ENCODE measurements at regions not wholly inside any gene's neighbourhood (a gene's known extent, or its start where the extent isn't known, plus 50 kb on each side); places are given as distances from the start of the nearest gene placed in this dataset.

- DNase-seq (ENCODE audit: low read depth) = no peak
Observed at GRCh38 chr9:129471201-129472019, 149.5 kb downstream of the C9orf50 start.

DNA sequence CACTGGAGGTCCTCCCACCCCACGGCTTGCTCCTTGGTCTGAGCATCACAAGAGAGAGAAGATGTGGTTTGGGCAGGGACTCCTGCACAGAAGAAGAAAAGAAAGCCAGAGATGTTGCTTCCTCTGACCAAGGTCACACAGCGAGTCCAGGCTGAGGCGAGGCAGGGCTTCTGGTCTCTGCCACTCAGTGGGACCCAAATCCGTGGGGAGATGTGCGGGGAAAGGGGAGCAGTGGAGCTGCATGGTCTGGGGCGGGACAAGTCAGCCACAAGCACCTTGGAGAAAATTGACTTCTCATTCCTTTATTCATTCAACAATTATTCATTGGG, 150.9 kb downstream of the C9orf50 start:
- DNase-seq (ENCODE audit: low read depth) = no peak

DNA sequence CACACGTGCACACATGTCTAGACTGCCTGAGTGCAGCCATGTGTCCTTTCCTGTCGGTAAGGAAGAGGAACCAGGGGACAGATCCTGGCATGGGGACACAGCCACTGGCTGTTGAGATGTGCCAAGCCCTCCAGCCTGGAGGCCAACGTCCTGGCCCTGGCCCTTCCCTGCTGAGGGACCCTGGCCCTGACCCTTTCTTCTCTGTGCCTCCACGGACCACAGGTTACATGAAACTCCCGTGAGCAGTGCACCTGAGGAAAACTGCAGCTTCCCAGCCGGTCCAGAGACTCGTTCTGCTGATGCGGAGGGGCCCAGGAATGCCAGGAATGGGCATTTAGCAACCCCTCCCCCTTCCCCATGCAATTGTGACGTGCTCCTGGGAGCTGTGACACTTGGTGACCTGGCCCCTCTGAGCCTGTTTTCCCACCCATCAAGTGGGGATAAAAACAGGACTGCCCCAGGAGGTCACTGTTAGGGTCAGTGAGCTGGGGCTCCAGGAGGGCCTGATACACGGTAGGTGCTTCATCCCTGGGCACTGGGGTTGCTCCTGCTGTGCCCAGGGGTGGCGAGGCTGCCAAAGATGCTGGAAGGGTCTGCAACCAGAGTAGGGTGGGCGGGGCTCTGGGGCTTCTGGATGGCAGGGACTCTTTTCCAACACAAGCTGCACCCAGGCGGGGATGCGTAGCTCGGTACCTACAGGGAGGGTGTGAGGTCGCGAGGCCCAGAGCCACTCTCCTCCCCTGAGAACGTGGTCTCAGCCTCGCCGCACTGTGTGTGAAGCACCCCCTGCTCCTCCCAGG, 151.5 kb downstream of the C9orf50 start:
- no peak for DNase-seq (ENCODE audit: low read depth)

- no peak for DNase-seq (ENCODE audit: low read depth)
Observed at GRCh38 chr9:129467739-129468666, 152.9 kb downstream of the C9orf50 start.

- no peak for DNase-seq (ENCODE audit: low read depth)
Observed at GRCh38 chr9:129467004-129467588, 153.8 kb downstream of the C9orf50 start.

GRCh38 chr9:129465834-129466535, 154.9 kb downstream of the C9orf50 start:
- no peak for DNase-seq (ENCODE audit: low read depth)

GRCh38 chr9:129464972-129465833, 155.7 kb downstream of the C9orf50 start:
- no peak for DNase-seq (ENCODE audit: low read depth)

- DNase-seq (ENCODE audit: low read depth) = no peak
Observed at GRCh38 chr9:129463994-129464393, 156.9 kb downstream of the C9orf50 start.

- DNase-seq (ENCODE audit: low read depth) = no peak
Observed at GRCh38 chr9:129463477-129463876, 157.4 kb downstream of the C9orf50 start.

DNA sequence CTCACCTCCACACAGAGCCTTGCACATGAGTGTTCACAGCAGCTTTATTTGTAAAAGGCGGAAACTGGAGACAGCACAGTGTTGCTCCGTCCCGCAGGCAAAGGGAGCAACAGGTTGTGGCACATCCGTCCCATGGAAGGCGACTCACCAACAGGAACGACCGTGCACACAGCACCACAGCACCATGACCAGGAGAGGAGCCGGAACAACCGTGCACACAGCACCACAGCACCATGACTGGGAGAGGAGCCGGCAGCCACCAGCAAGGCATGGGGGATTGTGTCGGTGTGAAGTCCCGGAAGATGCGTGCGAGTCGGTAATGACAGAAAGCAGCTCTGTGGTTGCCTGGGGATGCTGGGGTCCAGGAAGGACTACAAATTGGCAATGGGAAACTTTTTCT, 158.5 kb downstream of the C9orf50 start:
- DNase-seq (ENCODE audit: low read depth) = no peak

- DNase-seq (ENCODE audit: low read depth) = peak; percentile 83
Observed at GRCh38 chr9:129460323-129461261, 160.3 kb downstream of the C9orf50 start.

- no peak for DNase-seq (ENCODE audit: low read depth)
Observed at GRCh38 chr9:129459547-129460322, 161.2 kb downstream of the C9orf50 start.

DNA sequence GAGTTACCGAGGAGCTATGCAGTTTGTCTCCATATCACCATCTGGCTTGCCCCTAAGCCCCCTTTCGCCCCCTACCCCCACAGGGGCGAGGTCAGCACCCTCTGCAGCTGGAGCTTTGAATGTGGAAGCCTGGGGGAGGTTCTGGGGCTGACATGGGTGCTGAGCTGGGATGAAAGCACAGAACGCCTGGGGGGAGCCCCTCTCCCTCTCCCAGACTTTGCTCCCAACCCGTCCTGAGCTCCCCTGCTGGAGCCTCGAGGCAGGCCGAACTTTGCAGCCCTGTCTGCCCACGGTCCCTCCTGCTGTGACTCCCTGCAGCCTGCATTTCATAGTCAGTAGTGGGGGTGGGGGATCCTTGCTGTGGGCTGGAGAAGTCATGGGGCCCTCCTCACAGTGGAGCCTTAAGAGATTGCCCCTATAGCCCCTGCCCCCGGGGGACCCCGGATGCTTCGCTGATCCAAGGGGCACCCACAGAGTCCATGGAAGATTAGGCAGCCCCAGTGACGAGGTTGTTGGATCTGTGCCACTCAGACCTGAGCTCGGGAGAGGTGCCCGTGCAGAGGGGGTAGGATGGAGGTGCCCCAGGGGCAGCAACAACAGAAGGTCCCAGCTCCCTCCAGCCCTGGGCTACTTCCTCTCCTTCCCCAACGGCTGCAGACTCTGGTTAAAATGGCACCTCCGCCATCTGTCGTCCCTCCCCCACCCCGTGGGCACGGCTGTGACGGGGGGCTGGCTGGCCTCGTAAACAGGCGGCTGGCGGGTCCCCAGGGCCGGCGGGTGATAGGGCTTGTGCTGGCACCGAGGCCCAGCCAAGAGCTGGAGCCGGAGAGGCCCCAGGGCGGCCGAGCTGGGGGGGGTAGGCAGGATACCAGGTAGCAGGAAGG, 162.0 kb downstream of the C9orf50 start:
- no peak for DNase-seq (ENCODE audit: low read depth)

DNA sequence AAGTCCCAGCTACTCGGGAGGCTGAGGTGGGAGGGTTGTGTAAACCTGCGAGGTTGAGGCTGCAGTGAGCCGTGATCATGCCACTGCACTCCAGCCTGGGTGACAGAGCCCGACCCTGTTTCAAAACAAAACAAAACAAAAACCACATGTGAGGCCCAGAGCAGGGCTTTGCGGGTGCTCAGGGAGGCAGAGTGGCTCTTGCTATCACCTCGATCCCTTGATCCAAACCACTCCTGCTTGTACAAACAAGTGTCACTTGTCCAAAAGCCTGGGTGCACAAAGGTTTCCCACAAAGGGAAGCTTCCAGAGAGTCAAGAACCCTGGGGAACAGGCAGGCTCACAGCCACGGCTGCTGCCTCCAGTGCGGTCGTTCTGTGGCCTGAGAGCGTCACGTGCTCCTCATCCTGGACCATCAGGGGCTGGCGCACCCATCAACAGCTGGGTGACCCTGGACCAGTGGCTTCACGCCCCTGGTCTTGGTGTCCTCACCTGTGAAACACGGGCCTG, 162.7 kb downstream of the C9orf50 start:
- DNase-seq (ENCODE audit: low read depth) = peak; percentile 41

GRCh38 chr9:129457325-129457779, 163.5 kb downstream of the C9orf50 start:
- no peak for DNase-seq (ENCODE audit: low read depth)

DNA sequence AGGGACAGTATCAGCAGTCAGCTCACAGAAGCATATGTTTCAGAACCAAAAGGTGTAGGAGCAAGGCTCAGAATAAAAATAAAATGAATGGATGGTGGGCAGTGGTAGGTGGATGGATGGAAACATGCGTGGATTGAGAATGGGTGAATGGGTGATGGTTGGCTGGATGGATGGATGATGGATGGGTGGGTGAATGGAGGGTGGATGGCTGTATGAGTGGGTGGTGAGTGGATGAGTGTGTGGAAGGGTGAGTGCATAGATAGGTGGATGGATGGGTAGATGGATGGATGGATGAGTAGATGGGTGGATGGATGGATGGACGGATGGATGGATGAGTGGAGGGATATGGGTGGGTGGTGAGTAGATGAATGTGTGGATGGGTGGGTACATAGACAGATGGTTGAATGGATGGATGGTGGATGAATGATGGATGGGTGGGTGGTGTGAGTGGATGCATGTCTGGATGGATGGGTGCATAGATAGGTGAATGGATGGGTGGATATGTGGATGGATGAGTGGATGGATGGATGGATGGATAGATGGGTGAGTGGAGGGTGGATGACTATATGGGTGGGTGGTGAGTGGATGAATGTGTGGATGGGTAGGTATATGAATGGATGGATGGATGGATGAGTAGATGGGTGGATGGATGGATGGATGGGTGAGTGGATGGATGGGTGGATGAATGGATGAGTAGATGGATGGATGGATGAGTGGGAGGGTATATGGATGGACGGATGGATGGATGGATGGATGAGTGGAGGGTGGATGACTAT, 164.2 kb downstream of the C9orf50 start:
- no peak for DNase-seq (ENCODE audit: low read depth)

Measured in activated T-helper 9 cell treated with anti-CD3 and anti-CD28 coated beads, Interleukin-2, amount 50 U/mL, for 16 hours (primary cell).